GM21526 (cell line): ENCODE measurements at regions not wholly inside any gene's neighbourhood (a gene's known extent, or its start where the extent isn't known, plus 50 kb on each side); places are given as distances from the start of the nearest gene placed in this dataset.
"Not testable (repeated sequence)": the region's sequence is repeated elsewhere in the genome, so short reads cannot be mapped to it uniquely, and the experiment has no call there.

Experiments
- ATAC-seq: cut with Tn5 transposase; IDR thresholded peaks from one replicate; pipeline ENCODE4 v1.9.1; 2021; ENCODE audit warnings: moderate library complexity; ENCODE audit not compliant: unreplicated experiment, low FRiP score

GRCh38 chr21:28078126-28078525 is 914.6 kb downstream of the LTN1 start:
- no peak for ATAC-seq

GRCh38 chr21:28074676-28075075 is 918.0 kb downstream of the LTN1 start:
- ATAC-seq = no peak

- no peak for ATAC-seq
Observed at GRCh38 chr21:28072601-28073000, 920.1 kb downstream of the LTN1 start.

GRCh38 chr21:28069450-28069923 is 923.2 kb downstream of the LTN1 start:
- ATAC-seq = no peak

- no peak for ATAC-seq
Observed at GRCh38 chr21:28068455-28069358, 924.0 kb downstream of the LTN1 start.

- no peak for ATAC-seq
Observed at GRCh38 chr21:28066596-28067387, 925.9 kb downstream of the LTN1 start.

GRCh38 chr21:28066076-28066475 is 926.6 kb downstream of the LTN1 start:
- ATAC-seq = no peak

- no peak for ATAC-seq
Observed at GRCh38 chr21:28063241-28064216, 929.1 kb downstream of the LTN1 start.

- not testable (repeated sequence) for ATAC-seq
Observed at GRCh38 chr21:28052956-28053355, 939.7 kb downstream of the LTN1 start.

GRCh38 chr21:28051649-28052048 is 941.0 kb downstream of the LTN1 start:
- ATAC-seq = not testable (repeated sequence)

GRCh38 chr21:28035692-28036091 is 957.0 kb downstream of the LTN1 start:
- not testable (repeated sequence) for ATAC-seq

- not testable (repeated sequence) for ATAC-seq
Observed at GRCh38 chr21:28034916-28035315, 957.8 kb downstream of the LTN1 start.

GRCh38 chr21:28034334-28034733 is 958.3 kb downstream of the LTN1 start:
- ATAC-seq = not testable (repeated sequence)

- ATAC-seq = not testable (repeated sequence)
Observed at GRCh38 chr21:28032652-28033051, 960.0 kb downstream of the LTN1 start.

- not testable (repeated sequence) for ATAC-seq
Observed at GRCh38 chr21:28031066-28031465, 961.6 kb downstream of the LTN1 start.

- ATAC-seq = no peak
Observed at GRCh38 chr21:28025111-28025510, 967.6 kb downstream of the LTN1 start.

- no peak for ATAC-seq
Observed at GRCh38 chr21:28018741-28019669, 973.7 kb downstream of the LTN1 start.

- no peak for ATAC-seq
Observed at GRCh38 chr21:28018213-28018612, 974.5 kb downstream of the LTN1 start.

- ATAC-seq = no peak
Observed at GRCh38 chr21:28016571-28016970, 976.1 kb downstream of the LTN1 start.
